ENCODE measurements at regions not wholly inside any gene's neighbourhood (a gene's known extent, or its start where the extent isn't known, plus 50 kb on each side); places are given as distances from the start of the nearest gene placed in this dataset.

- no peaks in the 10 kb centered on the region for H3K36me3 ChIP-seq (ENCODE audit: control insufficient read depth in 2 of 2, extremely low read depth in 1 of 2, insufficient read depth in 2 of 2, low read length in 2 of 2)
- FAIRE-seq (no peak), DNase-seq (ENCODE audit: low read depth, low spot score) (no peak)
- H2AFZ ChIP-seq (ENCODE audit: low read depth, low read length), result no peak overlapping the region
- H3K4me2 ChIP-seq (ENCODE audit: insufficient read depth, low read length), result no peak overlapping the region
- no peak for TF ChIP-seq EZH2 (IDR thresholded peaks at IDR 0.05; ENCODE audit: borderline replicate concordance, low read depth, low read length, severe bottlenecking)
- TF ChIP-seq POLR2AphosphoS5 (IDR thresholded peaks at IDR 0.05; ENCODE audit: insufficient read depth, low read depth, low read length), result no peak
- no peak for TF ChIP-seq GATA2 (IDR thresholded peaks at IDR 0.05; ENCODE audit: insufficient read depth, insufficient read length, low read depth, low read length)
- no peak for TF ChIP-seq JUN (IDR thresholded peaks at IDR 0.05; ENCODE audit: borderline replicate concordance, insufficient read depth, insufficient read length, low read depth)
- no peak for TF ChIP-seq MYC (IDR thresholded peaks at IDR 0.05; ENCODE audit: low read depth, low read length)
- TF ChIP-seq POLR2A (IDR thresholded peaks at IDR 0.05; ENCODE audit: low read depth, low read length), result no peak
- no peak for TF ChIP-seq MAX (IDR thresholded peaks at IDR 0.05; ENCODE audit: insufficient read depth, insufficient read length)
- TF ChIP-seq FOS (IDR thresholded peaks at IDR 0.05; ENCODE audit: borderline replicate concordance, insufficient read depth, low read length), result no peak
- BruUV-seq (replicated peaks), result no TSS peak
- no peak overlapping the region for H3K9ac ChIP-seq (replicated peaks; ENCODE audit: extremely low read depth, insufficient read depth, low read length)
- H3K9me3 ChIP-seq (replicated peaks; ENCODE audit: control insufficient read depth, insufficient read depth, low read length), result no peaks in the 10 kb centered on the region
- no peaks in the 10 kb centered on the region for H3K9me1 ChIP-seq (replicated peaks; ENCODE audit: control insufficient read depth, extremely low read depth, insufficient read depth, low read length)
- H3K27ac ChIP-seq (ENCODE audit: insufficient read depth, low read depth, low read length), result no peak overlapping the region
- dilution Hi-C loops (cut with MboI; ENCODE audit: extremely low pct_ligation_motif_present, low sequenced_read_pairs), result no loop called here
- H3K27me3 ChIP-seq (ENCODE audit: control insufficient read depth in 2 of 2, insufficient read depth in 2 of 2, low read length in 2 of 2), result no peaks in the 10 kb centered on the region
- H4K20me1 ChIP-seq (replicated peaks; ENCODE audit: control insufficient read depth, extremely low read depth, insufficient read depth, low read length), result no peaks in the 10 kb centered on the region
- ChIA-PET CTCF (no interaction called here), POLR2A (no interaction called here)
- H3K4me3 ChIP-seq (replicated peaks in 1 of 3; ENCODE audit: insufficient read depth in 1 of 3, low read depth in 1 of 3, low read length in 3 of 3), result no peak overlapping the region
- no peaks in the 10 kb centered on the region for H3K79me2 ChIP-seq (ENCODE audit: control insufficient read depth, insufficient read depth, low read length)
- intact Hi-C loops (cut with micrococcal nuclease), result no loop called here
- no peaks in the 10 kb centered on the region for H3K4me1 ChIP-seq (ENCODE audit: control insufficient read depth, extremely low read depth, insufficient read depth, low read length)
Observed at GRCh38 chr2:128682729-128683284, 364.1 kb upstream of the HS6ST1 start.

GRCh38 chr2:128684523-128684922, 365.9 kb upstream of the HS6ST1 start:
- intact Hi-C loops (cut with micrococcal nuclease), result no loop called here
- BruUV-seq (replicated peaks), result no TSS peak
- TF ChIP-seq POLR2A (IDR thresholded peaks at IDR 0.05; ENCODE audit: low read depth, low read length), result no peak
- TF ChIP-seq CTCF (IDR thresholded peaks at IDR 0.05; ENCODE audit: extremely low read depth in 1 of 2, insufficient read depth in 1 of 2, low read depth in 1 of 2, low read length in 2 of 2), result no peak
- TF ChIP-seq POLR2AphosphoS5 (IDR thresholded peaks at IDR 0.05; ENCODE audit: insufficient read depth, low read depth, low read length), result no peak
- no peak for TF ChIP-seq GATA2 (IDR thresholded peaks at IDR 0.05; ENCODE audit: insufficient read depth, insufficient read length, low read depth, low read length)
- no peak for TF ChIP-seq JUN (IDR thresholded peaks at IDR 0.05; ENCODE audit: borderline replicate concordance, insufficient read depth, insufficient read length, low read depth)
- TF ChIP-seq MAX (IDR thresholded peaks at IDR 0.05; ENCODE audit: insufficient read depth, insufficient read length), result no peak
- TF ChIP-seq MYC (IDR thresholded peaks at IDR 0.05; ENCODE audit: low read depth, low read length), result no peak
- TF ChIP-seq EZH2 (IDR thresholded peaks at IDR 0.05; ENCODE audit: borderline replicate concordance, low read depth, low read length, severe bottlenecking), result no peak
- no peak for TF ChIP-seq FOS (IDR thresholded peaks at IDR 0.05; ENCODE audit: borderline replicate concordance, insufficient read depth, low read length)
- Histone ChIP-seq H3K9me3 (replicated peaks; ENCODE audit: control insufficient read depth, insufficient read depth, low read length) (no peaks in the 10 kb centered on the region), H2AFZ (ENCODE audit: low read depth, low read length) (no peak overlapping the region), H4K20me1 (replicated peaks; ENCODE audit: control insufficient read depth, extremely low read depth, insufficient read depth, low read length) (no peaks in the 10 kb centered on the region), H3K36me3 (ENCODE audit: control insufficient read depth in 2 of 2, extremely low read depth in 1 of 2, insufficient read depth in 2 of 2, low read length in 2 of 2) (no peaks in the 10 kb centered on the region), H3K9ac (replicated peaks; ENCODE audit: extremely low read depth, insufficient read depth, low read length) (no peak overlapping the region), H3K27me3 (ENCODE audit: control insufficient read depth in 2 of 2, insufficient read depth in 2 of 2, low read length in 2 of 2) (no peaks in the 10 kb centered on the region), H3K27ac (ENCODE audit: insufficient read depth, low read depth, low read length) (no peak overlapping the region), H3K79me2 (ENCODE audit: control insufficient read depth, insufficient read depth, low read length) (no peaks in the 10 kb centered on the region), H3K9me1 (replicated peaks; ENCODE audit: control insufficient read depth, extremely low read depth, insufficient read depth, low read length) (no peaks in the 10 kb centered on the region), H3K4me3 (replicated peaks in 1 of 3; ENCODE audit: insufficient read depth in 1 of 3, low read depth in 1 of 3, low read length in 3 of 3) (no peak overlapping the region), H3K4me2 (ENCODE audit: insufficient read depth, low read length) (no peak overlapping the region), H3K4me1 (ENCODE audit: control insufficient read depth, extremely low read depth, insufficient read depth, low read length) (no peaks in the 10 kb centered on the region)
- DNase-seq (ENCODE audit: low read depth, low spot score) (no peak), FAIRE-seq (no peak)
- POLR2A ChIA-PET, result no interaction called here
- dilution Hi-C loops (cut with MboI; ENCODE audit: extremely low pct_ligation_motif_present, low sequenced_read_pairs), result no loop called here
- CTCF ChIA-PET, result no interaction called here
